Lower leg skin (tissue), 3 donors: ENCODE measurements at regions not wholly inside any gene's neighbourhood (a gene's known extent, or its start where the extent isn't known, plus 50 kb on each side); places are given as distances from the start of the nearest gene placed in this dataset.

ENCODE experiments used
- POLR2A ChIP-seq, 2 donors: fragments of 450-650 bp; IDR thresholded peaks; one replicate each; pipeline ENCODE4 v1.6.1; 2016 to 2017; ENCODE audit warnings: antibody characterized with exemption in 2 of 2, mild to moderate bottlenecking in 1 of 2, moderate library complexity in 1 of 2
- TF ChIP-seq, protein P1 (sequence below), 3 donors: fragments of 450-650 bp; IDR thresholded peaks; one replicate each; pipeline ENCODE4 v1.5.1; 2016; ENCODE audit warnings: antibody characterized with exemption in 3 of 3, mild to moderate bottlenecking in 3 of 3, moderate library complexity in 2 of 3

DNA sequence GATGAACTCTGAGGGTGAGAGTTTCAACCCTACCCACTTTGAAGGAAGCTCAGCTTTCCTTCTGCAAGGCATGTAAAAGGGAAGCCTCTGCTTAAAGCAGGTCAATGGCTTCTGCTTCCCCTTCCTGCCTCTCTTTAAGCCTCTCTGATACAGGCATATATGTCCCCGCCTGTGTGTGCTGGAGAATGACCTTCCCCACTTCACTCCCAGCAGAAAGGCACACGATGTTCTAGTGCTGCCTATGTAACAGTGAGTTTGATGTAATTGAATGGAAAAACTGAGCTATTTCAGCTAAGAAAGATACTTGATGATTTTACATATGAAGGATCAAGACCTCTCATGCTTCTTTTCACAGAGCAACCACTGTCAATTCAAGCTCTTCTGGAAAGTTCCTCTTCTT is 632.2 kb downstream of the HACE1 start:
- TF ChIP-seq, protein P1, sequence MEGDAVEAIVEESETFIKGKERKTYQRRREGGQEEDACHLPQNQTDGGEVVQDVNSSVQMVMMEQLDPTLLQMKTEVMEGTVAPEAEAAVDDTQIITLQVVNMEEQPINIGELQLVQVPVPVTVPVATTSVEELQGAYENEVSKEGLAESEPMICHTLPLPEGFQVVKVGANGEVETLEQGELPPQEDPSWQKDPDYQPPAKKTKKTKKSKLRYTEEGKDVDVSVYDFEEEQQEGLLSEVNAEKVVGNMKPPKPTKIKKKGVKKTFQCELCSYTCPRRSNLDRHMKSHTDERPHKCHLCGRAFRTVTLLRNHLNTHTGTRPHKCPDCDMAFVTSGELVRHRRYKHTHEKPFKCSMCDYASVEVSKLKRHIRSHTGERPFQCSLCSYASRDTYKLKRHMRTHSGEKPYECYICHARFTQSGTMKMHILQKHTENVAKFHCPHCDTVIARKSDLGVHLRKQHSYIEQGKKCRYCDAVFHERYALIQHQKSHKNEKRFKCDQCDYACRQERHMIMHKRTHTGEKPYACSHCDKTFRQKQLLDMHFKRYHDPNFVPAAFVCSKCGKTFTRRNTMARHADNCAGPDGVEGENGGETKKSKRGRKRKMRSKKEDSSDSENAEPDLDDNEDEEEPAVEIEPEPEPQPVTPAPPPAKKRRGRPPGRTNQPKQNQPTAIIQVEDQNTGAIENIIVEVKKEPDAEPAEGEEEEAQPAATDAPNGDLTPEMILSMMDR (IDR thresholded peaks at IDR 0.05) = no peak
- TF ChIP-seq POLR2A (IDR thresholded peaks at IDR 0.05) = no peak
